ENCODE measurements at regions not wholly inside any gene's neighbourhood (a gene's known extent, or its start where the extent isn't known, plus 50 kb on each side); places are given as distances from the start of the nearest gene placed in this dataset.

- no peaks in the 10 kb centered on the region for H3K9me2 ChIP-seq (replicated peaks; ENCODE audit: control insufficient read depth, low read length)
- H4K20me1 ChIP-seq (ENCODE audit: control insufficient read depth, insufficient read depth, low read depth, low read length), result no peaks in the 10 kb centered on the region
- H3F3A ChIP-seq (ENCODE audit: control insufficient read depth, insufficient read depth), result no peaks in the 10 kb centered on the region
- H3K4me3 ChIP-seq (ENCODE audit: low read length), result no peak overlapping the region
- no peak for TF ChIP-seq EZH2phosphoT487 (IDR thresholded peaks at IDR 0.05; ENCODE audit: borderline replicate concordance, low read length)
- no peak overlapping the region for H3K27ac ChIP-seq (ENCODE audit: low read depth, low read length)
- no peaks in the 10 kb centered on the region for H3K9me3 ChIP-seq (ENCODE audit: control insufficient read depth, insufficient read depth, low read length)
- H3K79me2 ChIP-seq (ENCODE audit: control insufficient read depth, low read length), result no peaks in the 10 kb centered on the region
- no peaks in the 10 kb centered on the region for H3K36me3 ChIP-seq (ENCODE audit: control insufficient read depth, low read length)
- no peak overlapping the region for H3K4me2 ChIP-seq (ENCODE audit: low read length)
- peaks cover 6% of the 10 kb centered on the region for H3K4me1 ChIP-seq (ENCODE audit: control insufficient read depth, low read length)
- H3K27me3 ChIP-seq (ENCODE audit: control insufficient read depth, low read length), result peaks cover 22% of the 10 kb centered on the region
These were observed 56.6 kb downstream of the RPL37A start for GRCh38 chr2:216555274-216555673.

- Histone ChIP-seq H3K27me3 (ENCODE audit: control insufficient read depth, low read length) (peaks cover 15% of the 10 kb centered on the region), H3K4me1 (ENCODE audit: control insufficient read depth, low read length) (peaks cover 6% of the 10 kb centered on the region), H3K79me2 (ENCODE audit: control insufficient read depth, low read length) (no peaks in the 10 kb centered on the region), H3K36me3 (ENCODE audit: control insufficient read depth, low read length) (no peaks in the 10 kb centered on the region), H3K9me2 (replicated peaks; ENCODE audit: control insufficient read depth, low read length) (no peaks in the 10 kb centered on the region), H3K27ac (ENCODE audit: low read depth, low read length) (no peak overlapping the region), H3K4me3 (ENCODE audit: low read length) (no peak overlapping the region), H3K4me2 (ENCODE audit: low read length) (no peak overlapping the region), H3K9me3 (ENCODE audit: control insufficient read depth, insufficient read depth, low read length) (no peaks in the 10 kb centered on the region), H3F3A (ENCODE audit: control insufficient read depth, insufficient read depth) (no peaks in the 10 kb centered on the region), H4K20me1 (ENCODE audit: control insufficient read depth, insufficient read depth, low read depth, low read length) (no peaks in the 10 kb centered on the region)
- TF ChIP-seq CTCF (IDR thresholded peaks at IDR 0.05; ENCODE audit: low read depth, low read length, poor library complexity, severe bottlenecking) (no peak), EZH2phosphoT487 (IDR thresholded peaks at IDR 0.05; ENCODE audit: borderline replicate concordance, low read length) (no peak)
These were observed 57.6 kb downstream of the RPL37A start for GRCh38 chr2:216556202-216556601.

- Histone ChIP-seq H3K4me1 (ENCODE audit: control insufficient read depth, low read length) (peaks cover 6% of the 10 kb centered on the region), H4K20me1 (ENCODE audit: control insufficient read depth, insufficient read depth, low read depth, low read length) (no peaks in the 10 kb centered on the region), H3K79me2 (ENCODE audit: control insufficient read depth, low read length) (no peaks in the 10 kb centered on the region), H3K4me3 (ENCODE audit: low read length) (no peak overlapping the region), H3F3A (ENCODE audit: control insufficient read depth, insufficient read depth) (no peaks in the 10 kb centered on the region), H3K9me3 (ENCODE audit: control insufficient read depth, insufficient read depth, low read length) (no peaks in the 10 kb centered on the region), H3K9me2 (replicated peaks; ENCODE audit: control insufficient read depth, low read length) (no peaks in the 10 kb centered on the region), H3K27me3 (ENCODE audit: control insufficient read depth, low read length) (peaks cover 14% of the 10 kb centered on the region), H3K27ac (ENCODE audit: low read depth, low read length) (no peak overlapping the region), H3K4me2 (ENCODE audit: low read length) (no peak overlapping the region), H3K36me3 (ENCODE audit: control insufficient read depth, low read length) (no peaks in the 10 kb centered on the region)
- TF ChIP-seq EZH2phosphoT487 (IDR thresholded peaks at IDR 0.05; ENCODE audit: borderline replicate concordance, low read length) (no peak), CTCF (IDR thresholded peaks at IDR 0.05; ENCODE audit: low read depth, low read length, poor library complexity, severe bottlenecking) (no peak)
These were observed 58.8 kb downstream of the RPL37A start for GRCh38 chr2:216557413-216557812.

GRCh38 chr2:216557820-216558219, 59.2 kb downstream of the RPL37A start:
- H3K27me3 ChIP-seq (ENCODE audit: control insufficient read depth, low read length), result peaks cover 14% of the 10 kb centered on the region
- H3K27ac ChIP-seq (ENCODE audit: low read depth, low read length), result no peak overlapping the region
- no peaks in the 10 kb centered on the region for H3K9me2 ChIP-seq (replicated peaks; ENCODE audit: control insufficient read depth, low read length)
- H3K4me1 ChIP-seq (ENCODE audit: control insufficient read depth, low read length), result peaks cover 6% of the 10 kb centered on the region
- no peaks in the 10 kb centered on the region for H4K20me1 ChIP-seq (ENCODE audit: control insufficient read depth, insufficient read depth, low read depth, low read length)
- no peak overlapping the region for H3K4me2 ChIP-seq (ENCODE audit: low read length)
- no peaks in the 10 kb centered on the region for H3F3A ChIP-seq (ENCODE audit: control insufficient read depth, insufficient read depth)
- H3K36me3 ChIP-seq (ENCODE audit: control insufficient read depth, low read length), result no peaks in the 10 kb centered on the region
- H3K4me3 ChIP-seq (ENCODE audit: low read length), result no peak overlapping the region
- TF ChIP-seq EZH2phosphoT487 (IDR thresholded peaks at IDR 0.05; ENCODE audit: borderline replicate concordance, low read length) (no peak), CTCF (IDR thresholded peaks at IDR 0.05; ENCODE audit: low read depth, low read length, poor library complexity, severe bottlenecking) (no peak)
- no peaks in the 10 kb centered on the region for H3K79me2 ChIP-seq (ENCODE audit: control insufficient read depth, low read length)
- no peaks in the 10 kb centered on the region for H3K9me3 ChIP-seq (ENCODE audit: control insufficient read depth, insufficient read depth, low read length)
